ENCODE measurements at regions not wholly inside any gene's neighbourhood (a gene's known extent, or its start where the extent isn't known, plus 50 kb on each side); places are given as distances from the start of the nearest gene placed in this dataset.

DNA sequence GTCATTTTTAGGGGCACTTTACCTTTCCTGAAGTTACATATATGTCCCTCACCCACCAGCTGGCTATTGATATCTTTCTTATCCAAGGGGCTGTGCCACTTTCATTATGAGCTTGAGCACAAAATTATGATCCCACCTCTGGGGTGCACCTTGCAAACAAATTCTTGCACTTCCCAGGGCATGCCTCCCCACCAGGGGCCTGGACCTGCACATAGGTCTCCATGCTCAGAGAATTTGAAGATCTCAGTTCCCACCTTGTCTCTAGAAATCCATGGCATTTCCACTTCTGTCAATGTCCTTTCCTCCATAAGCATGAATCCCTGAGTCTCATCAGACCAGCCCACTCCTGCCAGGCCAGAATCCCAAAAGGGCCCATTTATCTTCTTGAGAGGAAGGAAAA, 449.1 kb upstream of the REG3G start (continued):
- no peak for TF ChIP-seq ZSCAN20 (CRISPR knock-in tag; IDR thresholded peaks at IDR 0.05; ENCODE audit: borderline replicate concordance)

DNA sequence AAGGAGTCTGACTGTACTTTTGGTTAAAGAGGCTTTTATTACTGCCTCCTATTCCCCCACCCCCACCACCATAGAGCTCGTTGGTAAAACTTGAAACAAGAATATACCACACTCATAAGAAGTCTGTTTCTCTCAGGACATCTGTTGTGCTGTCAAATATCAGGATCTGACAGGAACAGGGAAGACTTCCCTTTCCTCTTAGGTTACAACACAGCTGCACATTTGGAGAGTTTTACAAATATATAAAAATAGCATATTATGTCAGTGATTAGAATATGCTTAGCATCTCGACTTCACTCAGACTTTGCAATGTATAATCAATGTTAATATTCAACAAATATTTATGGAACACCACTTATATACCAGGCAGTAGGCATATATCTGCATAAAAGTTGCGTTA, 439.6 kb upstream of the REG3G start:
- ChIA-PET CTCF (ENCODE audit: low intra/inter-chr PET ratio, low total read pairs) (no interaction called here), POLR2A (no interaction called here)
- Histone ChIP-seq H3K9ac (ENCODE audit: insufficient read depth, low read depth, low read length) (no peak overlapping the region), H4K20me1 (ENCODE audit: insufficient read depth, low read length) (no peaks in the 10 kb centered on the region), H3K27ac (ENCODE audit: extremely low read length, insufficient read depth, low read length) (no peak overlapping the region), H3K4me3 (replicated peaks in 1 of 3; ENCODE audit: insufficient read depth in 1 of 3, low read depth in 2 of 3, low read length in 3 of 3) (no peak overlapping the region), H3K9me3 (ENCODE audit: low read length) (no peaks in the 10 kb centered on the region), H3K4me1 (ENCODE audit: insufficient read depth, low read length) (no peaks in the 10 kb centered on the region), H3K79me2 (ENCODE audit: insufficient read depth, low read length) (no peaks in the 10 kb centered on the region), H2AFZ (ENCODE audit: low read length) (no peak overlapping the region), H3K27me3 (ENCODE audit: control insufficient read depth in 1 of 2, insufficient read depth in 2 of 2, low read length in 2 of 2) (no peaks in the 10 kb centered on the region; a peak in 2 of 5 replicates), H3K4me2 (ENCODE audit: low read depth, low read length) (no peak overlapping the region), H3K36me3 (replicated peaks in 1 of 2; ENCODE audit: control insufficient read depth in 1 of 2, insufficient read depth in 2 of 2, low read length in 2 of 2) (no peaks in the 10 kb centered on the region)
- intact Hi-C loops (cut with micrococcal nuclease; ENCODE audit: unreplicated experiment): no loop called here
- ATAC-seq: no peak
- WGBS (ENCODE audit: low lambda C conversion rate): under 1% methylated on average over 3 of the region's 3 CpGs
- BruUV-seq (replicated peaks): no TSS peak
- TF ChIP-seq ZNF205 (CRISPR knock-in tag; IDR thresholded peaks at IDR 0.05) (no peak), SIN3A (IDR thresholded peaks at IDR 0.05; ENCODE audit: borderline replicate concordance, low read depth, low read length) (no peak), SNRNP70 (IDR thresholded peaks at IDR 0.05; ENCODE audit: low read depth, low read length) (no peak), ZC3H13 (CRISPR knock-in tag; IDR thresholded peaks at IDR 0.05) (no peak)
- FAIRE-seq: no peak
- in situ Hi-C loops (cut with HindIII; ENCODE audit: extremely low pct_ligation_motif_present, low pct_unique_long_range_greater_than_20kb): no loop called here
- no peak for DNase-seq (ENCODE audit: low spot score)

DNA sequence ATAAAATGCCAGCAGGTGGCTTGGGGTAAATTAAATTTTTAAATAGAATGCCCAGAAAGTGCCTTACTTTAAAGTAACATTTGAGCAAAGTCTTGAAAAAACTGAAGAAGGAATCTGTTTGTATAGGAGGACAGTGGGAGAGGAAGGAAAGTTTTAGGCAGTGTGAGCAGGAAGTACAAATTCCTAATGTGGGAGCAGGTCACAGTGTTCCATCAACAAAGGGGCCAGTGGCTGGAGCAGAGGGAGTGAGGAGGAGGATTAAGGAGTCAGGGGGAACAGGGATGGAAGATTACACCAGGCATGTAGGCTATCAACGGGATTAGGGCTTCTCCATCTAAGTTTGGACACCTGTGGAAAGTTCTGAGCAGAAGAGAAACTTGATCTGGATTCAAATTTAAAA, 439.2 kb upstream of the REG3G start:
- no peak overlapping the region for H3K4me3 ChIP-seq (replicated peaks in 1 of 3; ENCODE audit: insufficient read depth in 1 of 3, low read depth in 2 of 3, low read length in 3 of 3)
- no TSS peak for BruUV-seq (replicated peaks)
- FAIRE-seq: no peak
- no peak overlapping the region for H3K9ac ChIP-seq (ENCODE audit: insufficient read depth, low read depth, low read length)
- no peak overlapping the region for H3K4me2 ChIP-seq (ENCODE audit: low read depth, low read length)
- H3K36me3 ChIP-seq (replicated peaks in 1 of 2; ENCODE audit: control insufficient read depth in 1 of 2, insufficient read depth in 2 of 2, low read length in 2 of 2): no peaks in the 10 kb centered on the region
- ChIA-PET CTCF (ENCODE audit: low intra/inter-chr PET ratio, low total read pairs) (no interaction called here), POLR2A (no interaction called here)
- intact Hi-C loops (cut with micrococcal nuclease; ENCODE audit: unreplicated experiment) (no loop called here), in situ Hi-C loops (cut with HindIII; ENCODE audit: extremely low pct_ligation_motif_present, low pct_unique_long_range_greater_than_20kb) (no loop called here)
- no peak for DNase-seq (ENCODE audit: low spot score)
- H3K27me3 ChIP-seq (ENCODE audit: control insufficient read depth in 1 of 2, insufficient read depth in 2 of 2, low read length in 2 of 2): no peaks in the 10 kb centered on the region; a peak in 2 of 5 replicates
- no peaks in the 10 kb centered on the region for H3K9me3 ChIP-seq (ENCODE audit: low read length)
- H4K20me1 ChIP-seq (ENCODE audit: insufficient read depth, low read length): no peaks in the 10 kb centered on the region
- ATAC-seq: no peak
- no peak overlapping the region for H2AFZ ChIP-seq (ENCODE audit: low read length)
- no peaks in the 10 kb centered on the region for H3K4me1 ChIP-seq (ENCODE audit: insufficient read depth, low read length)
- H3K27ac ChIP-seq (ENCODE audit: extremely low read length, insufficient read depth, low read length): no peak overlapping the region
- H3K79me2 ChIP-seq (ENCODE audit: insufficient read depth, low read length): no peaks in the 10 kb centered on the region
- WGBS (ENCODE audit: low lambda C conversion rate): 0% methylated on average over 1 of the region's 1 CpG
- TF ChIP-seq SMARCC2 (IDR thresholded peaks at IDR 0.05): no peak
- TF ChIP-seq ZNF724P (CRISPR knock-in tag; IDR thresholded peaks at IDR 0.05; ENCODE audit: borderline replicate concordance): no peak
- no peak for TF ChIP-seq RFX1 (IDR thresholded peaks at IDR 0.05)
- TF ChIP-seq KDM2A (CRISPR knock-in tag; IDR thresholded peaks at IDR 0.05; ENCODE audit: borderline replicate concordance, low read depth): no peak
- no peak for TF ChIP-seq ZNF10 (CRISPR knock-in tag; IDR thresholded peaks at IDR 0.05; ENCODE audit: borderline replicate concordance, low read depth)
- TF ChIP-seq THYN1 (CRISPR knock-in tag; IDR thresholded peaks at IDR 0.05; ENCODE audit: borderline replicate concordance, low read depth): no peak
- TF ChIP-seq ATRX (CRISPR knock-in tag; IDR thresholded peaks at IDR 0.05; ENCODE audit: borderline replicate concordance): no peak
- no peak for TF ChIP-seq ZNF768 (CRISPR knock-in tag; IDR thresholded peaks at IDR 0.05)
- TF ChIP-seq MEF2D (CRISPR knock-in tag; IDR thresholded peaks at IDR 0.05): no peak
- no peak for TF ChIP-seq SIX4 (CRISPR knock-in tag; IDR thresholded peaks at IDR 0.05)
- TF ChIP-seq ZNF44 (CRISPR knock-in tag; IDR thresholded peaks at IDR 0.05): no peak
- TF ChIP-seq, protein P1, sequence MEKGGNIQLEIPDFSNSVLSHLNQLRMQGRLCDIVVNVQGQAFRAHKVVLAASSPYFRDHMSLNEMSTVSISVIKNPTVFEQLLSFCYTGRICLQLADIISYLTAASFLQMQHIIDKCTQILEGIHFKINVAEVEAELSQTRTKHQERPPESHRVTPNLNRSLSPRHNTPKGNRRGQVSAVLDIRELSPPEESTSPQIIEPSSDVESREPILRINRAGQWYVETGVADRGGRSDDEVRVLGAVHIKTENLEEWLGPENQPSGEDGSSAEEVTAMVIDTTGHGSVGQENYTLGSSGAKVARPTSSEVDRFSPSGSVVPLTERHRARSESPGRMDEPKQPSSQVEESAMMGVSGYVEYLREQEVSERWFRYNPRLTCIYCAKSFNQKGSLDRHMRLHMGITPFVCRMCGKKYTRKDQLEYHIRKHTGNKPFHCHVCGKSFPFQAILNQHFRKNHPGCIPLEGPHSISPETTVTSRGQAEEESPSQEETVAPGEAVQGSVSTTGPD (CRISPR knock-in tag; IDR thresholded peaks at IDR 0.05): no peak

Measured in HepG2 (cell line).